ENCODE measurements at regions not wholly inside any gene's neighbourhood (a gene's known extent, or its start where the extent isn't known, plus 50 kb on each side); places are given as distances from the start of the nearest gene placed in this dataset.
A peak's percentile ranks its signal among the peaks of the same experiment; 100 is the strongest.

DNA sequence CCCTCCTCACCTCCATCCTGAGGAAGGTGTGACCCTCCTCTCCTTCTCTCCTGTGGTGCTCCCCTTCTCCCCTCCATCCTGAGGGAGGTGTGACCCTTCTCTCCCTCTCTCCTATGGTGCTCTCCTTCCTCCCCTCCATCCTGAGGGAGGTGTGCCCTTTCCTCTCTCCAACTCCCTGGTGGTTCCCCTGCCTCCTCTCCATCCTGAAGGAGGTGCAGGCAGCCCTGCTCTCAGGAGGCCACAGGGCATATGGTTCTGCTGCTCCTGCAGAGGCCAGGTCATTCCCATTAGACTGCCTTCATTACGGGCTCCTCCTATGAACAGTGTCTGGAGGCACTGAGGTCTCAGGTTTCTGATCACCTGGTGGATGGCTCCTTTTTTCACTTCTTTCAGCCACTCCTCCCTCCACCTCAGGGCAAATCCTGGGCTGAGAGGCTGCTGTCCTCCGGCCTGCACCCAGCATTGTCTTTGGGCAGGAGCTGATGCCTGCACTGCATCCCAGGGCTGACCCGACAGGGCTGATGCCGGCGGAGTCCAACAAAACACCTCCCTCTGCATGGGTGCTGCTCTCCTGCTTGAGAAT lies 197.1 kb downstream of the MED10 start:
- no peaks in the 10 kb centered on the region for H3K9me3 ChIP-seq (ENCODE audit: control insufficient read depth, low read length)
- 40 to 85% methylated on average over 1 to 5 of the region's 5 CpGs for WGBS, 2 experiments (ENCODE audit: insufficient coverage in 1 of 2, insufficient read length in 1 of 2)
- H3K4me1 Mint-ChIP-seq = no peaks in the 10 kb centered on the region
- H3K27ac Mint-ChIP-seq = no peak overlapping the region
- H3K27ac ChIP-seq (ENCODE audit: low read depth, low read length) = no peak overlapping the region
- H3K4me3 Mint-ChIP-seq = no peak overlapping the region
- H3K36me3 ChIP-seq (ENCODE audit: control insufficient read depth, insufficient read depth, low read length) = no peaks in the 10 kb centered on the region
- H3K4me3 ChIP-seq (ENCODE audit: low read length) = no peak overlapping the region
- no peaks in the 10 kb centered on the region for H3K9me3 Mint-ChIP-seq
- H3K4me1 ChIP-seq (ENCODE audit: control insufficient read depth, insufficient read depth, low read length) = no peaks in the 10 kb centered on the region
- peak; percentile 64 for DNase-seq
- no peaks in the 10 kb centered on the region for H3K36me3 Mint-ChIP-seq (ENCODE audit: low read depth)
- TF ChIP-seq, protein P1, sequence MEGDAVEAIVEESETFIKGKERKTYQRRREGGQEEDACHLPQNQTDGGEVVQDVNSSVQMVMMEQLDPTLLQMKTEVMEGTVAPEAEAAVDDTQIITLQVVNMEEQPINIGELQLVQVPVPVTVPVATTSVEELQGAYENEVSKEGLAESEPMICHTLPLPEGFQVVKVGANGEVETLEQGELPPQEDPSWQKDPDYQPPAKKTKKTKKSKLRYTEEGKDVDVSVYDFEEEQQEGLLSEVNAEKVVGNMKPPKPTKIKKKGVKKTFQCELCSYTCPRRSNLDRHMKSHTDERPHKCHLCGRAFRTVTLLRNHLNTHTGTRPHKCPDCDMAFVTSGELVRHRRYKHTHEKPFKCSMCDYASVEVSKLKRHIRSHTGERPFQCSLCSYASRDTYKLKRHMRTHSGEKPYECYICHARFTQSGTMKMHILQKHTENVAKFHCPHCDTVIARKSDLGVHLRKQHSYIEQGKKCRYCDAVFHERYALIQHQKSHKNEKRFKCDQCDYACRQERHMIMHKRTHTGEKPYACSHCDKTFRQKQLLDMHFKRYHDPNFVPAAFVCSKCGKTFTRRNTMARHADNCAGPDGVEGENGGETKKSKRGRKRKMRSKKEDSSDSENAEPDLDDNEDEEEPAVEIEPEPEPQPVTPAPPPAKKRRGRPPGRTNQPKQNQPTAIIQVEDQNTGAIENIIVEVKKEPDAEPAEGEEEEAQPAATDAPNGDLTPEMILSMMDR (conservative IDR thresholded peaks at IDR 0.05) = no peak
- peaks cover 1% of the 10 kb centered on the region for H3K27me3 Mint-ChIP-seq (ENCODE audit: insufficient read depth)
- peaks cover 9% of the 10 kb centered on the region for H3K27me3 ChIP-seq (ENCODE audit: control insufficient read depth, insufficient read depth, low read length, poor library complexity, severe bottlenecking)
- H3K9ac ChIP-seq (ENCODE audit: extremely low read depth, low read length, poor library complexity, severe bottlenecking) = no peak overlapping the region

DNA sequence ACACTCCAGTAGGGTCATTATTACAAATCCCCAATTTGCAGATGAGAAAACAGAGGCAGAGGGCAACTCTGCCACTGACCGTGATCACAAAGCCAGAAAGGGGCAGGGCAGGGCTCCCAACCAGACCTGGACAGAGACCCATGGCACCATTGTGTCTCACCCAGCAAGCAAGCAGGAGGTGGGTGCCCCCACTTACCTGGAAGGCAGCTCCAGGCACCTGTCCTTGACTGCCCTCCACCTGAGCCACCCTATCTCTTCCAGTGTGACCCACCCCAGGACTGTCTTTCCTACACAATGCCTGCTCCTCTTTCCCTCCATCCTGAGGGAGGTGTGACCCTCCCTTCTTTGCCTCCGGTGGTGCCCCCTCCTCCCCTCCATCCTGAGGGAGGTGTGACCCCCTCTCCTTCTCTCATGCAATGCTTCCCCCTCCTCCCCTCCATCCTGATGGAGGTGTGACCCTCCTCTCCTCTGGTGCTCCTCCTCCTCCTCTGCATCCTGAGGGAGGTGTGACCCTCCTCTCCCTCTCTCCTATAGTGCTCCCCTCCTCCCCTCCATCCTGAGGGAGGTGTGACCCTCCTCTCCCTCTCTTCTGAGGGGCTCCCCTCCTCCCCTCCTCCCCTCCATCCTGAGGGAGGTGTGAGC lies 198.0 kb downstream of the MED10 start:
- H3K27me3 Mint-ChIP-seq (ENCODE audit: insufficient read depth) = peaks cover 1% of the 10 kb centered on the region
- no peak overlapping the region for H3K9ac ChIP-seq (ENCODE audit: extremely low read depth, low read length, poor library complexity, severe bottlenecking)
- H3K27ac Mint-ChIP-seq = no peak overlapping the region
- H3K9me3 Mint-ChIP-seq = no peaks in the 10 kb centered on the region
- H3K9me3 ChIP-seq (ENCODE audit: control insufficient read depth, low read length) = no peaks in the 10 kb centered on the region
- TF ChIP-seq, protein P1 (conservative IDR thresholded peaks at IDR 0.05) = no peak
- no peaks in the 10 kb centered on the region for H3K4me1 ChIP-seq (ENCODE audit: control insufficient read depth, insufficient read depth, low read length)
- H3K27ac ChIP-seq (ENCODE audit: low read depth, low read length) = no peak overlapping the region
- no peaks in the 10 kb centered on the region for H3K4me1 Mint-ChIP-seq
- H3K4me3 Mint-ChIP-seq = no peak overlapping the region
- no peak for DNase-seq
- H3K36me3 Mint-ChIP-seq (ENCODE audit: low read depth) = no peaks in the 10 kb centered on the region
- peaks cover 9% of the 10 kb centered on the region for H3K27me3 ChIP-seq (ENCODE audit: control insufficient read depth, insufficient read depth, low read length, poor library complexity, severe bottlenecking)
- H3K36me3 ChIP-seq (ENCODE audit: control insufficient read depth, insufficient read depth, low read length) = no peaks in the 10 kb centered on the region
- no peak overlapping the region for H3K4me3 ChIP-seq (ENCODE audit: low read length)
- 79 to 87% methylated on average over 2 of the region's 2 CpGs for WGBS, 2 experiments (ENCODE audit: insufficient coverage in 1 of 2, insufficient read length in 1 of 2)

DNA sequence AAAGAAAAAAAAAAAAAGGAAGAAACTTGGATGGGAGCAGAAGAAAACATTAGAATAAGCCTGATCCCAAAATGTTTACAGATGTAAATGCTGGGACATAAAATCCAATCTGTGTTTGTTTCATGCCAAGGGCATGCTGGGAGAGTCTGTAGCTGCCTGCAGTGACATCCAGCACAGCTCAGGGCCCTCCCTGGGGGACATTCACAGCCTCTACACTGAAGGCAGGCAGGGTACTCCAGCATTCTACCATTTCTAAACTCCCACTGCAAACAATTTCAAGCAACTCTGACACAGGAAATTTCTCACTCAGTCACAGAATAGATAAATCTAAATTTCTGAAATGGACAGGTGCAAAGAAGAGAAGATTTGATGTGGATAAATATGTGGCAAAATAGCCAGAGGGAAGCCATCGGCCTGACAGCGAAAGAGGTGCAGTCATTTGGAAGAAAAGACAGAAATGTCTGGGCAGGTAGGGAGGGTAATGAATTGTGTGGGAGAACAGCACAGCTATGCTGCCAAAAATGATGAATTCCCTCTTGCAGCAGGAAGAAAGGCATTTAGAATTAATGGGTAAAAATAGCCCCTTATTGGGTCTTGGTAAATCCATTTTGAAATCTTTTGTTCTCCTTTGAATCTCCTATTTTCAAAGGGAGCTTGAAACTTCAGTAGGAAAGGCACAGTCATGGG lies 199.4 kb downstream of the MED10 start:
- peaks cover 9% of the 10 kb centered on the region for H3K27me3 ChIP-seq (ENCODE audit: control insufficient read depth, insufficient read depth, low read length, poor library complexity, severe bottlenecking)
- Mint-ChIP-seq H3K27me3 (ENCODE audit: insufficient read depth) (no peaks in the 10 kb centered on the region), H3K4me1 (no peaks in the 10 kb centered on the region), H3K36me3 (ENCODE audit: low read depth) (no peaks in the 10 kb centered on the region), H3K9me3 (no peaks in the 10 kb centered on the region), H3K4me3 (no peak overlapping the region), H3K27ac (no peak overlapping the region)
- no peaks in the 10 kb centered on the region for H3K9me3 ChIP-seq (ENCODE audit: control insufficient read depth, low read length)
- no peaks in the 10 kb centered on the region for H3K4me1 ChIP-seq (ENCODE audit: control insufficient read depth, insufficient read depth, low read length)
- no peak overlapping the region for H3K27ac ChIP-seq (ENCODE audit: low read depth, low read length)
- no peaks in the 10 kb centered on the region for H3K36me3 ChIP-seq (ENCODE audit: control insufficient read depth, insufficient read depth, low read length)
- no peak for DNase-seq
- H3K9ac ChIP-seq (ENCODE audit: extremely low read depth, low read length, poor library complexity, severe bottlenecking) = no peak overlapping the region
- TF ChIP-seq, protein P1 (conservative IDR thresholded peaks at IDR 0.05) = no peak
- H3K4me3 ChIP-seq (ENCODE audit: low read length) = no peak overlapping the region
- WGBS, 2 experiments (ENCODE audit: insufficient coverage in 1 of 2, insufficient read length in 1 of 2) = 89 to 93% methylated on average over 2 of the region's 2 CpGs
